BJ (cell line): ENCODE measurements at regions not wholly inside any gene's neighbourhood (a gene's known extent, or its start where the extent isn't known, plus 50 kb on each side); places are given as distances from the start of the nearest gene placed in this dataset.

ENCODE experiments used
- CTCF ChIA-PET: fragments of 350-600 bp; formaldehyde crosslinking; extraction: SDS; loops from one replicate; lab custom pipeline; 2021; ENCODE audit warnings: antibody characterized with exemption, inconsistent platforms; lab: Yijun Ruan, JAX
- POLR2A ChIA-PET: fragments of 300-600 bp; sonication (Branson Sonifier 250); formaldehyde crosslinking; extraction: SDS; loops from one replicate; lab custom pipeline; 2021; ENCODE audit warnings: antibody characterized with exemption; lab: Charles Lee
- DNase-seq: peaks from one replicate; pipeline ENCODE4 v3.0.0-alpha.2; 2011; ENCODE audit warnings: low read depth
- H3K27me3 ChIP-seq: 2 replicates; pipeline ENCODE4 v1.6.0; 2011; ENCODE audit warnings: low read length; ENCODE audit not compliant: control insufficient read depth, insufficient read depth
- H3K36me3 ChIP-seq: 2 replicates; pipeline ENCODE4 v1.5.1; 2011; ENCODE audit warnings: low read length; ENCODE audit not compliant: control insufficient read depth, insufficient read depth
- H3K4me3 ChIP-seq: 2 replicates; pipeline ENCODE4 v1.5.1; 2011; ENCODE audit warnings: low read depth, mild to moderate bottlenecking, control low read depth, low read length
- CTCF ChIP-seq: IDR thresholded peaks from 2 replicates; pipeline ENCODE4 v1.5.1; 2011; ENCODE audit warnings: low read depth, mild to moderate bottlenecking, control low read depth, inconsistent platforms, low read length, moderate library complexity; ENCODE audit not compliant: insufficient read depth

- POLR2A ChIA-PET: no interaction called here
- CTCF ChIA-PET: no interaction called here
- TF ChIP-seq CTCF: no peak
- DNase-seq: no peak
- Histone ChIP-seq H3K36me3 (no peaks in the 10 kb centered on the region), H3K27me3 (no peaks in the 10 kb centered on the region), H3K4me3 (no peak overlapping the region)
Observed at GRCh38 chr9:71524996-71525580, 243.2 kb downstream of the CEMIP2 start.

- Histone ChIP-seq H3K4me3 (no peak overlapping the region), H3K36me3 (no peaks in the 10 kb centered on the region), H3K27me3 (no peaks in the 10 kb centered on the region)
- TF ChIP-seq CTCF: no peak
- DNase-seq: no peak
- ChIA-PET CTCF (no interaction called here), POLR2A (no interaction called here)
Observed at GRCh38 chr9:71524516-71524915, 243.8 kb downstream of the CEMIP2 start.

GRCh38 chr9:71521132-71521531, 247.2 kb downstream of the CEMIP2 start:
- DNase-seq: no peak
- POLR2A ChIA-PET: no interaction called here
- Histone ChIP-seq H3K27me3 (peaks cover 2% of the 10 kb centered on the region; the same call in 1 of the 2 replicates), H3K4me3 (no peak overlapping the region), H3K36me3 (no peaks in the 10 kb centered on the region)
- CTCF ChIA-PET: no interaction called here
- no peak for TF ChIP-seq CTCF

GRCh38 chr9:71519098-71519696, 249.1 kb downstream of the CEMIP2 start:
- POLR2A ChIA-PET: no interaction called here
- TF ChIP-seq CTCF: no peak
- DNase-seq: no peak
- CTCF ChIA-PET: interaction anchor here (0.5 to 0.6 kb wide), 2 partner anchors 22 to 305 kb away, joined by 3 to 4 read pairs; no protein-coding TSS in a partner anchor
- Histone ChIP-seq H3K27me3 (peaks cover 2% of the 10 kb centered on the region; the same call in 1 of the 2 replicates), H3K36me3 (no peaks in the 10 kb centered on the region), H3K4me3 (no peak overlapping the region)

GRCh38 chr9:71518045-71518827, 250.1 kb downstream of the CEMIP2 start:
- H3K36me3 ChIP-seq: no peaks in the 10 kb centered on the region
- H3K4me3 ChIP-seq: no peak overlapping the region
- DNase-seq: no peak
- ChIA-PET CTCF (interaction anchor here (0.6 to 1.2 kb wide), 2 partner anchors 13 to 21 kb away, joined by 3 to 4 read pairs; no protein-coding TSS in a partner anchor), POLR2A (no interaction called here)
- H3K27me3 ChIP-seq: peaks cover 2% of the 10 kb centered on the region; the same call in 1 of the 2 replicates
- no peak for TF ChIP-seq CTCF
